CD4-positive, alpha-beta T cell (primary cell): ENCODE measurements at regions not wholly inside any gene's neighbourhood (a gene's known extent, or its start where the extent isn't known, plus 50 kb on each side); places are given as distances from the start of the nearest gene placed in this dataset.

Experiments used
- ATAC-seq: fragments of 200-7000 bp; cut with Tn5 transposase; one replicate; pipeline ENCODE4 v1.10.0; 2022; ENCODE audit warnings: mild to moderate bottlenecking; ENCODE audit not compliant: poor library complexity
- CTCF ChIA-PET: fragments of 350-600 bp; sonication (Branson Sonifier 250); formaldehyde crosslinking; loops from one replicate; lab custom pipeline; 2021; ENCODE audit warnings: antibody characterized with exemption, inconsistent platforms; lab: Charles Lee
- POLR2A ChIA-PET: fragments of 350-600 bp; sonication (Branson Sonifier 250); formaldehyde crosslinking; loops from one replicate; lab custom pipeline; 2021; ENCODE audit warnings: antibody characterized with exemption, inconsistent platforms; lab: Charles Lee
- DNase-seq, 14 experiments: peaks; one replicate each; pipeline ENCODE4 v3.0.0-alpha.2; 2013 to 2020; ENCODE audit warnings: mixed read lengths in 2 of 14
- H3K27ac ChIP-seq, 2 donors: one replicate each; pipeline versions ENCODE4 v1.5.1 to v1.7.0; 2013; ENCODE audit warnings: low read length in 2 of 2, low read depth in 1 of 2, mild to moderate bottlenecking in 1 of 2
- H3K27me3 ChIP-seq, 2 experiments: 1 replicate in 1 of 2; 2 replicates in 1 of 2; pipeline versions ENCODE4 v1.6.1 to v1.7.0; 2013; ENCODE audit warnings: low read length in 2 of 2, control low read depth in 1 of 2, mild to moderate bottlenecking in 1 of 2, moderate library complexity in 1 of 2; ENCODE audit not compliant: insufficient read depth in 2 of 2, control insufficient read depth in 1 of 2
- H3K36me3 ChIP-seq: one replicate; pipeline ENCODE4 v1.6.1; 2013; ENCODE audit warnings: low read length, control low read depth; ENCODE audit not compliant: insufficient read depth
- H3K4me1 ChIP-seq: one replicate; pipeline ENCODE4 v1.6.1; 2013; ENCODE audit warnings: low read length, control low read depth; ENCODE audit not compliant: insufficient read depth
- H3K4me3 ChIP-seq: one replicate; pipeline ENCODE4 v1.5.1; 2013; ENCODE audit warnings: mild to moderate bottlenecking, low read length, moderate library complexity
- H3K9me3 ChIP-seq, 2 experiments: 1 replicate in 1 of 2; 2 replicates in 1 of 2; pipeline versions ENCODE4 v1.6.1 to v1.7.0; 2013; ENCODE audit warnings: low read length in 2 of 2, mild to moderate bottlenecking in 2 of 2, control low read depth in 1 of 2, moderate library complexity in 1 of 2; ENCODE audit not compliant: control insufficient read depth in 1 of 2, insufficient read depth in 1 of 2
- H3K27ac Mint-ChIP-seq: one replicate; pipeline ENCODE4 v1.8.0; 2020; ENCODE audit warnings: mixed read lengths
- H3K27me3 Mint-ChIP-seq: one replicate; pipeline ENCODE4 v1.8.0; 2021; ENCODE audit warnings: mixed read lengths
- H3K36me3 Mint-ChIP-seq: one replicate; pipeline ENCODE4 v1.8.0; 2021; ENCODE audit warnings: low read depth, mixed read lengths
- H3K4me1 Mint-ChIP-seq: one replicate; pipeline ENCODE4 v1.8.0; 2021; ENCODE audit warnings: low read depth, mixed read lengths
- H3K4me3 Mint-ChIP-seq: one replicate; pipeline ENCODE4 v1.8.0; 2020; ENCODE audit warnings: mild to moderate bottlenecking, mixed read lengths
- H3K9me3 Mint-ChIP-seq: one replicate; pipeline ENCODE4 v1.8.0; 2020; ENCODE audit warnings: mixed read lengths
- CTCF ChIP-seq: fragments of 200-600 bp; IDR thresholded peaks from one replicate; pipeline ENCODE4 v1.8.0; 2022; ENCODE audit warnings: antibody characterized with exemption, mild to moderate bottlenecking
- intact Hi-C, 2 experiments: fragments of 100-400 bp; cut with DNase I in 1 of 2; cut with micrococcal nuclease in 1 of 2; formaldehyde crosslinking; loops; one replicate each; pipeline versions ENCODE4 v1.15.1 to v1.9.0; 2023 to 2025; cut with DNase I, micrococcal nuclease

- intact Hi-C loops: no loop called here
- no peak for ATAC-seq
- no peaks in the 10 kb centered on the region for H3K36me3 ChIP-seq
- Mint-ChIP-seq H3K36me3 (no peaks in the 10 kb centered on the region), H3K27ac (no peak overlapping the region), H3K27me3 (peaks cover 80% of the 10 kb centered on the region), H3K9me3 (no peaks in the 10 kb centered on the region), H3K4me3 (no peak overlapping the region), H3K4me1 (no peaks in the 10 kb centered on the region)
- no peak for DNase-seq
- no peak overlapping the region for H3K27ac ChIP-seq
- ChIA-PET CTCF (no interaction called here), POLR2A (no interaction called here)
- TF ChIP-seq CTCF: no peak
- peaks cover 21 to 27% of the 10 kb centered on the region in 2 experiments for H3K27me3 ChIP-seq
- no peak overlapping the region for H3K4me3 ChIP-seq
- H3K4me1 ChIP-seq: no peaks in the 10 kb centered on the region
- peaks cover 0 to 20% of the 10 kb centered on the region in 2 experiments for H3K9me3 ChIP-seq
These were observed 124.6 kb downstream of the IRX5 start for GRCh38 chr16:55055262-55055661.

DNA sequence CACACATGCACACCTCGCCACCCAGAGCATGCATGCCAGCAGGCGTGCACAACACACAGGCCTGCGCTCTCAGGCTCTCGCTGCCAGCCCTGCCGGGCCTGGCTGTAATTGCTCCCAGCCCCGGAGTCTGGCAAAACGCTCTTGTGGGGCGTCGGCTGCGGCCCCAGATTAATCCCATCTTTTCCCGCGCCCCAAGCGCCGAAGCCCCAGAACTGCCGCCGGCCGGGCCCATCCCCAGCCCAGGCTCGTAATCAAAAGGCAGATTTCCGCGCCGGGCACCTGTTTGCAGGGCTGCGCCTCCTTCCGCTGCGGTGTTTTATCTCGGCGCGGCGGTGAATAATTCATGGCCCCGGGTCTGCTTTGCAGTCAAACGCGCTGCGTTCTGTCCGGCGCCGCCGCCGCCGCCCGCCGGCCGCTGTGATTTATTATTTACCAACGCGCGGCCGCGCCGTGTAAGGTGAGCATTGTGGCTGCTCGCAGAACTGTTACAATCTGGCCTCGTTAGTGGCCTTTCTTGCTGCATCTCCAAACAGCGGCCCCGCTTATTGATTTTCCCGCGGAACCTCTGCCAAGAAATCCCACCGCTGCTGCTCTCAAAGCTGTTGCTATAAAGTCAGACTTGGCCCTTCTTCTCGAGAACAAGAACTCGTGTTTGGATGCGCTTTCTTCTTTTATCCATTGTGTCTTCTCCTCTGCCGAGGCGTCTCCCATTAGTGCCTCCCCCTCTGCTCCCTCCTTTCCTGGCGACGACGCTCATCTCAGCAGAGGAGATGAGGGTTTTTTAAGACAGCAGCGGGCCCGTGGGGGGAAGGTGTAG is 126.1 kb downstream of the IRX5 start:
- ChIA-PET CTCF (no interaction called here), POLR2A (no interaction called here)
- Mint-ChIP-seq H3K4me3 (no peak overlapping the region), H3K27me3 (peaks cover 79% of the 10 kb centered on the region), H3K4me1 (no peaks in the 10 kb centered on the region), H3K36me3 (no peaks in the 10 kb centered on the region), H3K27ac (no peak overlapping the region), H3K9me3 (no peaks in the 10 kb centered on the region)
- intact Hi-C loops: no loop called here
- H3K36me3 ChIP-seq: no peaks in the 10 kb centered on the region
- H3K9me3 ChIP-seq: peaks cover 0 to 20% of the 10 kb centered on the region in 2 experiments
- TF ChIP-seq CTCF: no peak
- no peak for ATAC-seq
- H3K27me3 ChIP-seq: peaks cover 21 to 27% of the 10 kb centered on the region in 2 experiments
- H3K27ac ChIP-seq: no peak overlapping the region
- DNase-seq: no peak
- H3K4me1 ChIP-seq: no peaks in the 10 kb centered on the region
- no peak overlapping the region for H3K4me3 ChIP-seq

- Histone ChIP-seq H3K4me1 (no peaks in the 10 kb centered on the region), H3K36me3 (no peaks in the 10 kb centered on the region), H3K4me3 (no peak overlapping the region), H3K9me3 (peaks cover 0 to 20% of the 10 kb centered on the region in 2 experiments), H3K27ac (no peak overlapping the region), H3K27me3 (peaks cover 21 to 27% of the 10 kb centered on the region in 2 experiments)
- ChIA-PET CTCF (no interaction called here), POLR2A (no interaction called here)
- Mint-ChIP-seq H3K27me3 (peaks cover 83% of the 10 kb centered on the region), H3K36me3 (no peaks in the 10 kb centered on the region), H3K4me3 (no peak overlapping the region), H3K9me3 (no peaks in the 10 kb centered on the region), H3K4me1 (no peaks in the 10 kb centered on the region), H3K27ac (no peak overlapping the region)
- ATAC-seq: no peak
- intact Hi-C loops: no loop called here
- no peak for DNase-seq
- TF ChIP-seq CTCF: no peak
These were observed 127.2 kb downstream of the IRX5 start for GRCh38 chr16:55057866-55058265.
